GM18517 (cell line): ENCODE measurements at regions not wholly inside any gene's neighbourhood (a gene's known extent, or its start where the extent isn't known, plus 50 kb on each side); places are given as distances from the start of the nearest gene placed in this dataset.

Experiments
- ATAC-seq: cut with Tn5 transposase; IDR thresholded peaks from one replicate; pipeline ENCODE4 v1.9.1; 2021; ENCODE audit warnings: mild to moderate bottlenecking, moderate library complexity; ENCODE audit not compliant: unreplicated experiment

DNA sequence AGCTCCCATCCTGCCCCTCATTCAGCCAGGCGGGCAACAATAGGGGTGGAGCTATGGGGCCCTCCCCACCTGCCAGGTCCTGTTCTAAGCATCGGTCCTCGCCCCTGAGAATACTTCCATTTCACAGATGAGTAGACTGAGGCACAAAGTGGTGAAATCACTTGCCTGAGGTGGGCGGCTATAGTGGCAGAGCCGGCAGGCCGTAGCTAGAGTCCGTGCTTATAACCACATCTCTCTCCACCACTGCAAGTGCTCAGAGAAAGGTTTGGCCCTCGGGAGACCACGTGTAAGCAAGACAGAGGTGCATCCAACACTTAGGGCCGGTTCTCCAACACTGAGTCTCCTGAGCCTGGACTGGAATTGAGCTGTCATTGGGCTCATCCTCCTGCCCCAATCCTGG is 145.8 kb upstream of the UNC5B start:
- no peak for ATAC-seq

DNA sequence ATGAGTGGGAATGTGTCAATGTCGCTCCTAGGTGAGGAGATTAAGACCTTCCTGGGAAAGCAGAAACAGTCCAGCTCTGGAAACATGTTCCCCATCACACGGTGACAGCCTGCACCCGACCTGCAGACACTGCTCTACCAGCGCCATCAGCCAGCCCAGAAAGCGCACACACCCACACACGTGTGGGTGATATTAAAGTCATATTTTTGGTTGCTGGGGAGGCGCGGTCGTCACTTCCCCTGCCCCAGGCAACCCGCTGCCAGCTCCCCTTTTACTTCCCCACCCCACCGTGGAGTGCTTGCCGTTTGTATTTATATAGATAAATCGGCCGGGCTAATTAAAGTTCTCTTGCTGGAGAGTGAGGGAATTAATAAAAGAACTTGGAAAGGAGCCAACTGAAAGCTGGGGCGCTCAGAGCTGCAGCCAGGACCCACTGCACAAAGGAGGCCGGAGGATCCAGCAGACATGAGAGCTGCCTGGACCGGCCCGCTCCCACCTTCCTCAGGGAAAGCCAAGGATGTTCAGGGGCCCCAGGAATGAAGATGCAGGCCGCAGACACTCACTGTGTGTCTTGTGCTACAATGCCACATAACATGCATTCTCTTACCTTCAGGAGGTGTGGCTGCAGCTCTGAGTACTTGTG is 145.2 kb upstream of the UNC5B start:
- ATAC-seq: no peak

DNA sequence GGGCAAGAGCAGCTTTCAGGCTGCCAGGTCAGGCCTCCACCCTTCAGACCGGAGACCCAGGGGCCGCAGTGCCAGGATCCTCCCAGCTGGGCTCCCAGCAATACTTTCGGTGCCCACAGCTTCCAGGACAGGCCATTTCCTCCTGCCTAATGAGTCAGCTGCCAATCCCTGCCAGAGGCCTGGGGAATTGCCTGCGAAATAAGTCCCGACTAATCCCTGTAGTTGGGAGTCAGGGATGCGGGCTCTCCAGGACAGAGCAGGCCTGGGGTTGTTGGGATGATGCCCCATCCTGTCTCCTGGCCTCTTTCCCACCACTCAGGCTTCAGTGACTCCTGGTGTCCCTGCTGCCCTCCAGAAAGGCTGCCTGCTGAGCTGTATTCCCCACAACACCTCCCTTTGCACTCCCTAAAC is 143.5 kb upstream of the UNC5B start:
- ATAC-seq: no peak

DNA sequence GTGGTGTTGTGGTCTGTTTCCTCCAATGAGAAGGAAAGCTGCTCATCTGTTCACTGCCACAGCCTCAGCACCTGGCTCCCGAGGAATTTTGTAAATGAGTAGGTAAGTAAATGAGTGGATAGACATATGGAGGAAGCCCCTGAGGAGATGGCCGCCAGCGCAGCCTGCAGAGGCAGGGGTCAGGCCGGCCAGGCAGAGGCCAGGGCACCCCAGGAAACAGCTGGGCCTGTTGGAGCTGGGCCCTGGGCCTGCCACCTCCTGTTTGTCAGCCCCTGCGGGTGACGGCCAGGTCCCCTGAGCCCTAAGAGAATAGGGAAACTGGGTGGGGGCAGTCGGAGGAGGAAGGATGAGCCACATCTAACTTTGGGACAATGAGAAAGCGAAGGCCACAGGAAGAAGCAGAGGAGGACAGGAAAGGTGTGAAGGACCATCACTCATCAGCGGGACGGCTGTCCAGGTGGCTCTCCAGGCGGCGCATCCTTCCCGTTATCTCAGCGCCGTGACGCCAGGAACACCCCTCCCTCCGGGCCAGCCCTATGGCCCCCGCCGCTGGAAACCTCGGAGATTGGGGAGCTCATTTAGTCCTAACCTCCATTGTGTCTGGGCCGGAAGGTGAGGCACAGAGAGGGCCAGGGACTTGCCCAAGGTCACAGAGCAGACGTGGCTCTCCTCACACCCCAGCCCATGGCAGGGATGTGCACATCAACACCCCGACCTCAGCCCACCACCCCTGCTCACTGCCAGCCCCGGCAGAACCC is 142.3 kb upstream of the UNC5B start:
- no peak for ATAC-seq

DNA sequence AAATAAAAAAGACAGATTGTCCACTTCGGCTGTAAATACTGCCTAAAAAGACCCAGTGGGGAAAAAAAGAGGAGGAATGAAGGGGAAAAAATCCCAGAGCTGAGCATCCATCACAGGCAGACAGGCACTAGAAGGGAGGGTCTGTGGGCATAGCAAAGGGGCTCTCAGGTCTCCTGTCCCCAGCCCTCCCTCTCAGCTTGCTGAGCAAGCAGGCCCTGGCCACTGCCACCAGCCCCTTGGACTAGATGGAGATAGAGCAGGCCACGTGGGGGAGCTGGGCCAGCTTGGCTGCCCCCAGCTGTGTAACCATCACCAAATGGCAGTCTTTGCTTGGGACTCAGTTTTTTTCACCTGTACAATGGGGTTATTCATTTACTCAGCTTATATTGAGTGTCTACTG is 141.6 kb upstream of the UNC5B start:
- ATAC-seq: no peak

DNA sequence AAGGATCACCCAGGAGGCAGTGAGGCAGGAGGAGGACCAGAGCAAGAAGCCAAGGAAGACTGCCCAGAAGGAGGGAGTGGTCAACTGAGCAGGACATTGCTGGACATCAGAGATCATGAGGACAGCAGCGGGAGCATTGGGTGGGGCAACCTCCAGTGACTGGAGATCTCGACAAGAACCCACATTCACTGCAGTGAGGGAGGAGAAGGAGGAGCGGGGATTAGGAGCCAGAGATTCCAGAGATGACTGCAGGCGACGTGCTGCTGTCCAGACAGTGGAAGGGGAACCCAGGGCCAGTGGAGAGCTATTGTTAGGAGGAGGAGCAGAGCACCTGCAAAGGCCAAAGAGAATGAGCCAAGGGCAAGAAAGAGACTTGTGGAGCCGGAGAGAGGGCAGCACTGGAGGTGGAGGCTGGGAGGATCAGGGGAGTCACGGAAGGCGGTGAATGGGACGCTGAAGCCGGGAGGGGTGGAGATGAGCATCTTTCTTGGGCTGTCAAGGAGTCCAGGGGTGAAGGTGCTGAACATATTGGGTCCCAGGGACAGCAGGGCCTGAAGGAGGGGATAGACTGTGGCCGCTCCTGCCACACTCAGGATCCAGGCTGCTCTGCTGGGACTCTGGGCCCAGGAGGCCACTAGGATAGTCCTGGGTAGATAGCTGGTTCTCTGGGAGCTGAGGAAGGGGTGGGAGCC is 140.1 kb upstream of the UNC5B start:
- no peak for ATAC-seq

DNA sequence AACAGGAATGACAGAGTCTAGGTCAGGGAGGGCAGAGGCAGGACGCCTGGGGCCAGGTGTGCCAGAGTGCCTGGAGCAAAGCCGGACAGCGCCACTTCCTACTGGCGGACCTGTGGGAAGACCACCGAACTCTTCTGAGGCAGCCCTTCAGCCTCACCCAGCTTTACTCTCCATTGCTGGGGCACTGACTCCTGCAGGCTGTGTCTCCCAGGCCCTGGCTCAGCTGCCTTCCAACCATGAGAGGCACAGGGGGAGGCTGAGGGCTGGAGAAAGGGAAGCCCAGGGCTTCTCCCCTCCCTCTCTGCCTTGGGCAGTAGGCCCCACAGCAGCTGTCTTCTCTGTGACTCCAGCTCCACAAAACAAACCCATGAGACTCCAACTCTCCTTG is 139.6 kb upstream of the UNC5B start:
- ATAC-seq: no peak

DNA sequence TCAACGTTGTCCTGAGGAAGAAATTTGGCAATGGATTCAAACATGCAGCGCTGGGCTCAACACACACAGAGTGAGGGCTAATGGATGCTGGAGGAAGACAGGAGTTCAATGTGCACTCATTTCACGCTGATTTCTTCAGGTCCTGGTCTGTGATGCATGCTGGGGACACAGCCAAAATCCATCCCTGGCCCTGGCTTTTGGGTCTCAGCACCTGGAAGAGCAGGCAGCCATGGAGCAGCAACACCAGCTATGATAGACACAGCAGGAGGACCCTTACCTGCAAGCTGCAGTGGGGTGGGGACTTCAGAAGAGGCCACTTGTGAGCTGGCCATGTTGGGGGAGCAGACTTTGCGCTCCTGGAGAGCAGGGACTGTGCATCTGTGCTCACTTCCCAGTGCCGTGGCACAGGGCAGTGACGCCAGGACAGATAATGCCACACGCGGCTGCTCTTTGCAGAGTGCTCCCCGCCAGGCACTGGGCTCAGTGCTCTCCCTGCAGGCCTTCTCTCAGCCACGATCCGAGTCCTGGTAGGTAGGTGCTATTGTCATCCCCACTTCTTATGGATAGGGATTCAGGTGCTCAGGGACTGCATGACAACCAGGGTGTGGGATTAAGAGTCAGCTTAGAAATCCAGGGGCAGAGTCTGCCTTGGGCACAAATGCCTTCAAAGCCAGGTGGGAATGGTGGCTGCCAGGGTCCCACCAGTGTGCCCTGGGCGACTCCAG is 138.8 kb upstream of the UNC5B start:
- ATAC-seq: no peak

DNA sequence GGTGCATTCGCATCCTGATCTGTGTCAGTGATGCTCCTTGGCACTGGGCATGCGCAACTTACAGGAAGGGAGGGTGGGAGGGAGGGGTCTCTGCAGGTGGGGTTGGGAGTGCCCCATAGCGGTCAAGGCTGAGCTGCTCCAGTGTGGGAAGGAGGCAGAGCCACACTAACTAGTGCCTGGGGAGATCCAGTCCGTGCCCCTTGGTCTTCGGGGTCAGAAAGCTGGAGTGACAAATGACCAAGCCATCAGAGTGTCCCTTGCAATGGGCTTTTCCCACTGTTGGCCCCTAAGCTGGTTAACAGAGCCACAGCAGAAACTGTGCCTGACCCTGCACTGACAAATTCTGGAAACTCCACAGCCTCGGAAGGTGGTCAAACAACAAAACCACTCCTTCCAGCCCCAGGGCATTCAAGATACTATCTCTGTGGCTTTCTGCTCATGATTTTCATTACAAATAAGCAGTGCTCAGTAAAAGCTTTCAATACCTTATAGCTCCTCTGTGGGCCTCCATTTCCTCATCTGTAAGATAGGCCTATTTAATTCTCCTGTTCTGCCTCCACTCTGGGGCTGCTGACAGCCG is 138.1 kb upstream of the UNC5B start:
- ATAC-seq: no peak

DNA sequence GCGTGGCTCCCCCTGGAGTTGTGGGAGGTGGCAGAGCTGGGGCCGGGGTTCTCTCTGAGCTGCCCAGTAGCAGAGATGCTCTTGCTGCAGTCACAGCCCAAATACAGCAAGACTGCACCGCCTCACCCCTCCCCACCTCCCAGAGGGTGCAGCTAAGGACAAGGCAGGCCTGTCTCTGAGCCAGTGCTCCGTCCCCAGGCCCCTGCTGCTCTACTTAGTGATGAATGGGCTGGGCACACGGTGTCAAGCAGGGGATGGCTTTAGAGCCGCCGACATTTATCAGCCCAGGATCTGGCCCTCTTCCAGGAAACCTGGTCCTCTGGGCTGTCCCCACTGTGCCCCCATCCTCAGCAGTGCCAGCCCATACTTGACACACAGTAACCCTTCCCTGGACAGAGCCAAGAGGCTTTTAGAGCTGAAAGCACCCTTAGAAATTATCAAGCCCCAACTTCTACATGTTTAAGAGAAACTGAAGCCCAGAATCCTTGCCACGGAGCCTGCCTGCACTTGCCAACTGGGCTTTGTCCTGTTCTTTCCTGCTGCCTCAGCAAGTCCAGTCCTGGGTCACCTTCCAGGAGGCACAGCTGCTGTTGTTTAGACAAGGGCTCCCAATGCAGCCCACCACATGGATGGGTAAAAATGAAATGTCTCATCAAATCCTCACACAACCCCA is 137.1 kb upstream of the UNC5B start:
- ATAC-seq: no peak

DNA sequence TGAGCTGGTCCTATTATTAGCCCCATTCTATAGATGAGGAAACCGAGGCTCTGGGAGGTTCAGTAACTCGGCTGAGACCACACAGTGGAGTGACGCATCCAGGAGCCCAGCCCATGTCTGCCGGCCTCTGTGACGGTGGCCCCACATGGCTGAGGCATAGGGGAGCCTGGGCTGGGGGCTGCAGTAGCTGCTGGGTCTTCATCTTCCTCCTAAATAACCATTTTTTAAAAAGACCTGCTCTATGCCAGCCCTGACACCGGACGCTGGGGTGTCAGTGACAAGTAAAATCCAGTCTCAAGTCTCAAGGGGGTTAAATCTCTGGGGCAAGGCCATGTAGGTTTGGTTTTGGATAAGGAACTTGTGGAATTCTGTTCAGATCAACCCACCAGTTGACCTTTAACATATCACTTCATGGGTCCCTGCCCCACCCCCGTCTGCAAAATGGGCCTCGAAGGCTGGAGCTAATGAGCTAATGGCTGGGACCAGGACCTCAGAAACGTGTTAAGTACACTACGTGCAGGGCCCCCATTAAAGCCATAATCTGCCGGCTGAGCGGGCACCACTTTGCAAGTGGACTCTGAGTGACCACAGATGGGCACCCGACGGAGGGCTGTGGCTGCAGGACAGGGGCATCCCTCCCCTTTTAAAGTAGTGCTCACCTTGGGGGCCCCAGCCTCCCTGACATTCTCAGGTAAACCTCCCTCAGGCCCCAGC is 136.5 kb upstream of the UNC5B start:
- no peak for ATAC-seq

DNA sequence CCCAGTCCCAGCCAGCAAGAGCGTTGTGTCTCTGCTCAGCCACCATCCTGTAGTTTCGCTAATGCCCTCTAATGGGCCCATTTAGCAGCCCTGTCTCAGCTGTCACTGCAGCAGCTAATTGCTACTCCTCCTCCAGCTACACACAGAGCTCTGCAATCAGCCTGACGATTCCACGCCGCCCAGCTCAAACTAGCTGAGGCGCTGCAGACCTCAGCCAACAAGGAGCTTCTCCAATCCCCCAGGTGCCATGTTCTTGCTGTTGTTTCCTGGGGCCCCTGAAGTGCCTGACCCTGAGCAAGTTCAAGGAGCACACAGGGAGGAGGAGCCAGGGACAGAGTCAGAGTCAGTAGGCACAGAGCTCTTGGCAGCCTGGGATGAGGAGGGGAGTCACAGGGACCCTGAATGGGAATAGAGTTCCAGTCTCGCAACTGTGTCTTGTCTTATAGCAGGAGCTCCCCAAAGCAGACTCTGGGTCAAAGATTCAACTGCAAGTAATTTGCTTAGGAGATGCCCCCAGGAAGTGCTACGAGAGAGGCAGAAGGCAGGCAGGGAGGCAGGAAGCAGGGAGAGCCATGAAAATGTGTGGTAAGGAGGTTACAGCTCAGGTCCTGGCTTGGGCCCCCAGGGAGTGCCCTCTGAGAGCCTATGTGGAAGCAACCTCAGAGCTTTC is 135.8 kb upstream of the UNC5B start:
- no peak for ATAC-seq

DNA sequence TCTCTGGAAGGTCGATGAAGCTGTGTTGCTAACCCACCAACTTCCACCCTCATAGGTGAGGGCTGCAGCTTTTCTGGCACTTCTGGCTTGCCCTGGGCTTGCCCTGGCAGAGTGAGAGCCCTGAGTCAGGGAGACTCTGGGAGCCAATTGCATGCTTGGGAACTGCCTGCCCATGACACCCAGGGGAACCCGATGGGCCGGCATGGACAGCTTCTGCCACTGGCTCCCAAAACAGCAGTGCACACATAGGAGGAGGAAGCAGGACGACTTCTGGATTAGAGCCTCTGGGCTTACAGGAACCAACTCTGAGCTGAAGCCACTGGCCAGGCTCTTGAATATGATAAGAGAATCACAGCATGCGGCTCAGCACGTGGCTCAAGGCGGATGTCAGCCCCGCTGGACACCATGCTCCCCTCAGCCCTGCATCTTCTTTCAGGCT is 135.2 kb upstream of the UNC5B start:
- ATAC-seq: no peak

DNA sequence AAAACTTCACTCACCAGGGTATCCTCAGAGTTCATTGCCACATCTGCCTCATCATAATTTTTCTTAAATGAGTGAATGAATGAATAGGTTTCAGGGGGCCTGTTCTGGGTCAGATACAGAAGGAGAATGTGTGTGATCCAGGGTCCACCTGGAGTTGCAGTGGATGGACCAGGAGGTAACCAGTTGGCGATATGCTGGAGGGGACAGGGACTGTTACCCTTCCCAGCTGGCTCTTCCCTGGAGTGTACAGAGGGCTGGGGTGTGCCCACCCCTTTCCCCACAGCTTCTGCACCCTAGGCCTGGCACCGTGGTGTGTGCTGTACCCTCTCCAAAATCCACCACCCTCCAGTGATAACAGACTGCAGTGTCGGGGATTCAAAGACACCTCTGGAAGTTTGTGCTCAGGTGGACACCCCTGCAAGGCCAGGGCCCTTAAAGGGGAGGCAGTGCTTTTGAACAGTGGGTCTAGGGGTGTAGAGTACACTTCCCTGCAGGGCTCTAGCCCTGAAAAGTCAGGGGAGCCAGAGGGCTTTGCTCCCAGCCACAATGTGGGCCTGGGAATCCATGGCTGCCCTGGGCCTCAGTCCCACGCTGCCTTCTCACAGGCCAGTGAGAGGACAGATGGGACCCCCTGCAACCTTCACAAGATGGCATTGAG is 134.4 kb upstream of the UNC5B start:
- no peak for ATAC-seq

DNA sequence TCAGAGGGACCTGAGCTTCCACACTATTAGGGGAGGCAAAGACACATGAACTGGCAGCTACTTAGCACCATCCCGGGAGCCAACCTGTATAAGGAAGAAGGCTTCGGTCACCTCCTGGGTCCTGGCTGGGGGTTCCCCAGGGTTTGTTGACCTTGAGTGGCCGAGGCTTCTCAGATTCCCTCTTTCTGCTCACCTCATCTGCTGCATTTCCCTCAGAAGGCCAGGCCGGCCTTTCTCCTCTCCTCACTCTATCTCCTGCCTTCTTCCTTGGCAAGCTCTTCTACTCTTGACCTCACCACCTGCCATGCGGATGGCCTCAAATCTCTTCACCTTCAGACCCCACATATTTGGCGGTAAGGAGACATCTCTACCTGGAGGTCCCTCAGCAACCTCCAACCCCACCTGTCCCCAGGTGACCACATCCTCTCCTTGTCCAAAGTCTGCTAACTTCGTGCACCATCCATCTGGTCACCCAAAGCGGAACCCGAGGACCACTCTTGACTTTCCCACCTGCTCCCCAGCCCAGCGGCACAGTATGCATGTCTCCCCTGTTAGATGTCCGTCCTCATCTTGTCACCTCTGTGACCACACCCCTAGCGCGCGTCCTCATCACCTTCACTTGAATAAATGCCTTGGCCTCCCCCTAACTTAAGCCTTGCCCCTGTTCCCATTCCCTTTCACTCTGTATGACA is 133.8 kb upstream of the UNC5B start:
- ATAC-seq: no peak

DNA sequence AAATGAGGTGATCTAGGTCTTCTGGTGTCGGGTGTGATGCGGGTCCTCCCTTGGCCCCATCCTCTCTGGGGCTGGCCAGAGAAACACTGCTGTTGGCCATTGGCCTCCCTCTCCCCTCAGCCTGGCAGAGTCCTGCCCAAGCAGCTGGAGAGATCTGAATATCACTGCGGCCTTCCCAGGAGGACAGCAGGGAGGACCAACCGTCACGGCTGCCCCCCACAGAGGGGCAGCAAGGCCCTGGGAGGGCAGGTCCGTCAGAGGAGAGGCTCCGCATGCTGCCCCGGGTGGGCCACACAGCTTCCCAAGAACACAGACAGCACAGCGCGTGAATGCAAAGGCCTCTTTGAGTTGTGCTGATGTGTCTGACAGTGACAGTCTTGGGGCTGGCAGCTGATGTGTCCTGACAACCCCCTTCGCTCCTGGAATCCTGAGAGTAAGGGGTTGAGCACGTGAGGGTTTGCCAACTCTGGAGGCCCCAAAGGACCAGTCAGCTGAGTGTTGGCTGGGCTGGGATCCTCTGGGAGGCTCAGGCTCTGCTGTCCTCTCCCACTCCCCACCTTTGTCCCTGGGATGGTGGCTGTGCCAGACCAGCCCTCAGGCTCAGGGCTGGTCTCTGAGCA is 132.5 kb upstream of the UNC5B start:
- no peak for ATAC-seq

DNA sequence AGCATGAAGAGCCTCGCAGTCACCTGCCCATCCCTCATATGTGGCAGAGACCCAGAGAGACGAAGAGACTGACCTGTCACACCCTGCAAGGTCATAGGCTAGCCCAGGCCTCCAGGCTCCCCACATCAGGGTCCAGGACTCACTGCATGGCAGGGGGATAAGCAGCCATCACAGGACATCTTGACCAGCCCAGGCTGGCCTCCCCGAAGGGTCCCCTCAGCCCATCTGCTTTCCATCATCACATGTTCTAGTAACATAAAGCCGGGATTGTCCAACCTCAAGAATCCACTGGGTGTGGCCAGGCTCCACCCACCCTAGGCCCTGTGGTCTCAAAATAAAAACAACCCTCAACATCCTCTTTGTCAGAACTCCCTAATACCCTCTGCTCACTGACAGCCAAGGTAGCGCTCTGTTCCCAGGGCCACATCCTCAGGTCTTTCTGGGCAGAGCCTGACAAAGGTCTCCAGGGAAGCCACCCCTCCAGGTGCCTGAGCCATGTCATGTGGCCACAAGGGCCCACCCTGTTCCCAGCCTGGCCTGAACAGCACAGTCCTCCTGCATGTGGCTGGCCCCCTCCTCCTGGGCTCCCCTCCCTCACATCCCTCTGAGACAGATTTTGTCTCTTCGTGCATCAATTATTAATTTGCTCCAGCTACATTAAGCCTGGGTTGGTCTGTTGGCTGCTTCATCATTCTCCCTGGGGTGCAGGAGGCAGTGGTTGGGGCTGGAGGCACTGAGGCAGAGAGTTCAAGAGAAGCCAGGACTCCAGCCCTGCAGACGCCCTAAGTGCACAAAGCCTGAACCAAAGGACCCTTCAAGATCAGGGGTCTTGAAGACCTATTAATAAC is 131.8 kb upstream of the UNC5B start:
- ATAC-seq: no peak
